ENCODE measurements at regions not wholly inside any gene's neighbourhood (a gene's known extent, or its start where the extent isn't known, plus 50 kb on each side); places are given as distances from the start of the nearest gene placed in this dataset.
"Not testable (repeated sequence)": the region's sequence is repeated elsewhere in the genome, so short reads cannot be mapped to it uniquely, and the experiment has no call there.

DNA sequence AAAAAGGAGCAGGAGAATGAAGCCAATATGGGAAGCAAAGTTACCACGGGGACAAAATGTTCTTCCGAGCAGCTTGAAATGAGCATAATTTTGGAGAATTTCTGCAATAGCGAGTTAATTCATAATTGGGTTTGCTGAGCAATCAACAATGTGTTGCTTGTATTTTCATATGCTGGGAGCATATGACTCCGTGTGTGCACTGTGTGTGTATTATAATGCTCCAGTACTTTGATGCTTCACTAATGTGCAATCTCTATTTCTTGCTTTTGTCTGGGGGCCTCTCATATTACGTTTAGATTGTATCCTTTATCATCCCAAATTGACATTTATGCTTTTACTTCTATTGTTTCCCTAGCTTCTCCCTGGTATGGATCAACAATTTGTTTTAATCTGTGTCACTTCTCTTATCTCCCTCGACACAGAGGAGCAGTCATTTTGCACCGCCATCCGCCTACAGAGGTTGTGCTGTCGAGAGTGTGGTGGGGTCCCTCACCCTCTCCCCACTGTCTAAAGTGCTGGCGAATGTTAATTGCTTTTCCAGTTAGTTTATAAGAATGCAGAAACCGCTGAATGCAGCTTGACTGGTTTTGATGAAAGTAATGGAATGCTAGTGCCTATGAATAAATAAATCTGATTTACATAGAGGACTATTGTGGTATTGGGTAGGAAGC, 372.5 kb upstream of the WWC1 start:
- DNase-seq = no peak

- no peak for DNase-seq
These were observed 370.9 kb upstream of the WWC1 start for GRCh38 chr5:167920589-167920988.

GRCh38 chr5:167921796-167922195, 369.6 kb upstream of the WWC1 start:
- no peak for DNase-seq

- DNase-seq = no peak
These were observed 368.0 kb upstream of the WWC1 start for GRCh38 chr5:167923396-167923795.

DNA sequence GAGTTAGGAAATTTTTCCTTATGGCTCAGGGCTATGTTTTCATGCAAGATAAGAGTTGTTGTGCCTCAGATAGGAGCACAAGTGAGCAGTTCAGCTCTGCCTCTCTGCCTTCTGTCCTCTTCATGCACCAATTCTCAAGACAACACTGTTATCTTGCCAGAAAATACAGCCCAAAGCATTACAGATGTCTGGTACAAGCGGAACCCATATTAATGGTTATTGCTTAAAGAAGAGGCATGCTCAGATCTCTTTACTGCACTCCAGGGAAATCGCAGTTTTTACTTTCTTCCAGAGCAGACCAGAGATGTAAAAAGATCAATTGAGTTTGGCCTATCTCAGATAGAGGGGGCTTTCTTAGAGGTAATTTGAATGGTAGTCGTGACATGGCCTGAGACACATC, 361.6 kb upstream of the WWC1 start:
- no peak for DNase-seq

- no peak for DNase-seq
These were observed 356.9 kb upstream of the WWC1 start for GRCh38 chr5:167934551-167934971.

GRCh38 chr5:167936022-167936421, 355.4 kb upstream of the WWC1 start:
- no peak for DNase-seq

DNA sequence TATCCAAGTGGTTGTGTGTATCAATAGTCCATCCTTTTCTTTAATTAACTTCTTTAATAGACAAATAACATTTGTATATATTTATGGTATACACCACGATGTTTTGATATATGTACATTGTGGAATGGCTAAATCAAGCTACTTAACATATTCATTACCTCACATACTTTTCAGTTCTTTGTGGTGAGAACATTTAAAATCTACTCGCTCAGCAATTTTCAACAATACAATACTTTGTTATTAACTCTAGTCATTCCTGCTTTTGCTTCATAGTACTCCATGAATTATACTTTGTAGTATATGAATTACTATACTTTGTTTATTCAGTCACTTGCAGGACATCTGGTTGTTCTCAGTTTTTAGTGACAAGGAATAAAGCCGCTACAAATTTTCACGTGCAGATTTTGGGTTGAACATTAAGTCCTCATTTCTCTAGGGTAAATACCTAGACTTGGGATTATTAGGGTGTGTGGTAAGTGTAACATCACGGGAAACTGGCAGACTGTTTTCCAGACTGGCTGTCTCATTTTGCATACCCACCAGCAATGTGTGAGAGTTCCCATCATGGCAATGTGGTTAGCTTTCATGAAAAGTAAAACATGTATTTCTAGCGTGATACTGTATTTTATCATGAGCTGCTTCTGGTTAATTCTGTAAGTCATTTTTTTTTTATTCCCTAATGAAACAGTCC, 354.4 kb upstream of the WWC1 start:
- no peak for DNase-seq

DNA sequence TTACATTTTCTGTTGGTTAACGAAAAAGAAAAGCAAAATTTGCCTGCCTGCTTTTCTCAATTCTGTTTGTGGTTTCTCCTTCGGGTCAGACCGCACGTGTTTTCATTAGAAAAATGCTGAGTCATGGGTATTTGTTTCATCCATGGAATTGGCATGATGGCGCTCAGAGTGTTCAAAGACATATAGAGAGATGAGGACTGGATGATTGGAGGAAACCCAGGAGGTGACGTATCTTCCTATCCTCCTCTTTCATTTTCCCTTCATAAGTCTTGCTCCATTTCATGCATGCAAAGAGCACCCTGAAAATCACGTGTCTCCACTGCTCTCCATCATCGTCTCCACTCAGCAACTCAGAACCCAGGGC, 353.8 kb upstream of the WWC1 start:
- no peak for DNase-seq

- no peak for DNase-seq
These were observed 351.8 kb upstream of the WWC1 start for GRCh38 chr5:167939686-167940085.

GRCh38 chr5:167940911-167941310, 350.5 kb upstream of the WWC1 start:
- no peak for DNase-seq

- not testable (repeated sequence) for DNase-seq
These were observed 349.9 kb upstream of the WWC1 start for GRCh38 chr5:167941556-167941955.

GRCh38 chr5:167943343-167943742, 348.1 kb upstream of the WWC1 start:
- no peak for DNase-seq

DNA sequence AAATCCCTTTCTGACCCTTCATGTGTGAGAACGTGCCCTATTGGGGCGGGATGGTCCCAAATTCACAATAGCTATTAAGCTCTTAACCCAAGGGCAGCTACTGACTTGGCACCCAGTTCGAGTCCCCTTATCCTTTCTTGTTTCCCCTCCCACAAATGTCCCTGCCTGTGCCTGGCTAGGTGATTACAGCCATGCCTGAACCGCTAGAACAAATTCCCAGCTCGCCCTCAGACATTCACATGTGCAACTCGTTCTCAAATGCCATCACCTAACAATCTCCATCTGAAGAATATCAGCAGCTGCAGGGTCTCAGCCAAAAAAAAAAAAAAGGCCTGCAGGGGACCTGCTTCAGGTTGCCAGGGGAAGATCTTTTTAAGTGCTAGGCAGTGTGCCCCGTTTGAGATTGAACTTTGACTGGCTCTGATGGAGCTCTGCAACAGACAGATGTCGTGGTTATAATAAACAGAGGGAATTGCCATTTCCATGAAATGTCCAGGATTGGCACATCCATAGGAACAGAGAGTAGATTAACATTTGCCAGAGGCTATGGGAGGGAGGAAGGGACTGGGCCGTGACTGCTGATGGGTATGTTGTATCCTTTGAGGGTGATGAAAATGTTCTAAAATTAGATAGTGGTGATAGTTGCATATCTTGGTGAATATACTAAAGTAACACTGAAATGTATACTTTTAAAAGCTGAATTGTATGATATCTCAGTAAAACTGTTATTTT, 347.2 kb upstream of the WWC1 start:
- DNase-seq = no peak

GRCh38 chr5:167945542-167946384, 345.7 kb upstream of the WWC1 start:
- DNase-seq = no peak

GRCh38 chr5:167947306-167947705, 344.1 kb upstream of the WWC1 start:
- no peak for DNase-seq

DNA sequence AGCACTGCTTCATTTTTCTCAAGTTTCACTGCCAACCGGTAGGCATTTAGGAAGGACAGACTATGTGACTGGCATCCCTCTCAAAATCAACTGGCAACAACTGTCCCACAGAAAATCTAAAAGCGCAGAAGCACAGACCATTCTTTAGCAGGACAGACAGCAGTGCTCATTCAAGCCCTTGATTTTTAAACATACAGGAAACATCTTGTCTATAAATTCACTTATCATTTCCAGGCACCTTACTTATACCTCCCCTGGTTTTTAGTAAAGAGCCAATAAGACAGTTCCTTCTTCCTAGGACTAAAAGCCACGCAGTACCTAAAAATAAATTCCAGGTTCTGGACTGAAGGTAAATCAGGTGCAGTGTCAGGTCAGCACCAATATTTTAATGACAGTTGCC, 343.2 kb upstream of the WWC1 start:
- no peak for DNase-seq

- DNase-seq = no peak
These were observed 342.0 kb upstream of the WWC1 start for GRCh38 chr5:167949435-167949834.

DNA sequence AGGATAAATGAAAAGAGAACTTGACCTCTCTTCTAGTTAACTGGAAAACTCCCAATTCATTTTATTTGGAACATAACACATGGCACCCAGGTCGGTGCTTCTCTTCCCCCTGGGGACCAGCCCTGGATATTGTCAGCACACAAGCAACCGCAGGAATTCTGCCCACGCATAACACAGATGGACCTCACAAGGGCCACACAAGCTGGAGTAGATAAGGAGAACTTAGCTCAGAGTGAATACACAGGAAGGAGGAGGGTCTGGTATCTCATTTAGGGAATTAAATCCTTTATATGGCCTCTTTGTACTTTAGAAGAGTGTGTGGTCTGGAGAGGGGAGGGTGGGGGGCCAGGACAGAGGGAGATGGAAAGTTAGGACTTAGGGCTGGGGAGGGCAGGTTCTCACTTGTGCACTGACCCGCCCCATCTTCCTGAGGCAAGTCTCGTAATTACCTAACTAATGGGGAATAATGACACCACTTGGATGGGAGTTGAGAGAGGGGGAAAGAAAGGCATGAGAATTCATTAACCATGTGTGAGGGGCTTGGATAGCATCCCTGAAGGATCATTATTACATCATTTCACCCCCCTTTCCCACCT, 341.2 kb upstream of the WWC1 start:
- no peak for DNase-seq

GRCh38 chr5:167951116-167951515, 340.3 kb upstream of the WWC1 start:
- no peak for DNase-seq

- no peak for DNase-seq
These were observed 339.0 kb upstream of the WWC1 start for GRCh38 chr5:167952278-167952995.

GRCh38 chr5:167953151-167953798, 338.2 kb upstream of the WWC1 start:
- DNase-seq = no peak

Measured in DMS 273 treated with DMSO at 0.1 percent for 48 hours (cell line).